OCI-LY1 (cell line): ENCODE measurements at regions not wholly inside any gene's neighbourhood (a gene's known extent, or its start where the extent isn't known, plus 50 kb on each side); places are given as distances from the start of the nearest gene placed in this dataset.

Experiments
- CTCF ChIP-seq: fragments of 200-600 bp; sonication (generic), shearing (Covaris generic); IDR thresholded peaks from 2 replicates; pipeline ENCODE4 v1.5.1; 2017; ENCODE audit warnings: mild to moderate bottlenecking, antibody characterized with exemption, low read length, moderate library complexity, mixed read lengths
- EZH2 ChIP-seq: fragments of 200-600 bp; sonication (generic), shearing (Covaris generic); IDR thresholded peaks from 2 replicates; pipeline ENCODE4 v1.8.0; 2017; ENCODE audit warnings: borderline replicate concordance, mixed run types, mild to moderate bottlenecking, antibody characterized with exemption, low read length, moderate library complexity, mixed read lengths

GRCh38 chr9:23444658-23445057 is 381.4 kb downstream of the ELAVL2 start:
- TF ChIP-seq EZH2 (no peak), CTCF (no peak)
